GM21526 (cell line): ENCODE measurements at regions not wholly inside any gene's neighbourhood (a gene's known extent, or its start where the extent isn't known, plus 50 kb on each side); places are given as distances from the start of the nearest gene placed in this dataset.
"Not testable (repeated sequence)": the region's sequence is repeated elsewhere in the genome, so short reads cannot be mapped to it uniquely, and the experiment has no call there.

Experiments used
- ATAC-seq: cut with Tn5 transposase; IDR thresholded peaks from one replicate; pipeline ENCODE4 v1.9.1; 2021; ENCODE audit warnings: moderate library complexity; ENCODE audit not compliant: unreplicated experiment, low FRiP score

DNA sequence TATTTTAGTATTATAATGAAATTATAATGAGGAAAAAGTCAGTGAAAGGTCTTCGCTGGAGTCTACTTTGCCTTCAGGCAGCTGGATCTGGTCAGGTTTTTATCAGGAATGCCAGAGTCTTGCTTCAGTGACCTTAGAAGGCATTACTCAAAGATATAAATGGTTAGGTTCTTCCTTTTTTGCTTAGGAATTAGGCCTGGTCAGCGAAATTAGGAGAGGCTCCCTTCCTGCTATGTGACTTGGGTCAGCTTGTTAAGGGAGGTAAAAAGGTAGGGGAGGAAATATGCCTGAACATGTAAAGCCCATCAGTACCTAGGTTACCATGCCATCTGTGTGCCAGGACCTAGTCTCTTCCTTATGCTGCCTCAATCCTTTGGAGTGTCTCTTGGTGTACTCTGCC, 115.1 kb downstream of the OTOR start:
- ATAC-seq: no peak

- no peak for ATAC-seq
These were observed 115.9 kb downstream of the OTOR start for GRCh38 chr20:16864069-16864468.

GRCh38 chr20:16864963-16865362, 116.8 kb downstream of the OTOR start:
- ATAC-seq: no peak

DNA sequence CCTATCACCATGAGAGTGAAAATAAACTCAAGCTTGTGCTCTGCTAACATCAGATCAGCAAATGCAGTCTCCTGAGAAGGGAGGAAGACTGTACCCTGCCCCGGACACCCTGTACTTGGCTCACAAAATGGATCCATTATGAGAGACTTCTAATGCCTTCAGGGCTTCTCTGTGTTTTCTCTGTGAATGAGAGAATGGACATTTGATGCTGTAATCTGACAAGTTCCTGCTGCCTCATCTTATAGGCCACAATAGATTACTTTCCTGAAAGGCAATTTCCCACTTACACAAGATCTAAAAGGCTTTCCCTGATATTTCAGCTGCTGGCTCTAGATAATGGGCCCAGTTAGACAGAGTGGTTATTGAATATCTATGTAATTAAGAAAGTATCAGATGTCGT, 117.2 kb downstream of the OTOR start:
- no peak for ATAC-seq

GRCh38 chr20:16873124-16873523, 125.0 kb downstream of the OTOR start:
- not testable (repeated sequence) for ATAC-seq

DNA sequence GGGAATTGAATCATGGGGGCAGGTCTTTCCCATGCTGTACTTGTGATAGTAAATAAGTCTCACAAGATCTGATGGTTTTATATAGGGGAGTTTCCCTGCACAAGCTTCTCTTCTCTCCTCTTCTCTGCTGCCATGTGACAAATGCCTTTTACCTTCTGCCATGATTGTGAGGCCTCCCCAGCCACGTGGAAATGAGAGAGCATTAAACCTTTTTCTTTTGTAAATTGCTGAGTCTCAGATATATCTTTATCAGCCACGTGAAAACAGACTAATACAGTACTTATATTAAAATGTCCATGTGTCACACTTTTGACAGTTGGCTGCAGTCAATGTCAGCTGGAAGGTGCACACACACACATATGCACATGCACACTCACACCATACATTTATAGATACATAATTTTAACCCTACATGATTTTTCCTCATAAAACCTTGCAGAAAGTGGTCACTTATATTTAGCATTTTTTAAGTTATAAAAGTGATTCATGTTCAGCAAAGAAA, 128.9 kb downstream of the OTOR start:
- ATAC-seq: no peak

GRCh38 chr20:16885746-16886145, 137.6 kb downstream of the OTOR start:
- ATAC-seq: no peak

- no peak for ATAC-seq
These were observed 150.3 kb downstream of the OTOR start for GRCh38 chr20:16898433-16898832.

- no peak for ATAC-seq
These were observed 154.5 kb downstream of the OTOR start for GRCh38 chr20:16902662-16903061.

DNA sequence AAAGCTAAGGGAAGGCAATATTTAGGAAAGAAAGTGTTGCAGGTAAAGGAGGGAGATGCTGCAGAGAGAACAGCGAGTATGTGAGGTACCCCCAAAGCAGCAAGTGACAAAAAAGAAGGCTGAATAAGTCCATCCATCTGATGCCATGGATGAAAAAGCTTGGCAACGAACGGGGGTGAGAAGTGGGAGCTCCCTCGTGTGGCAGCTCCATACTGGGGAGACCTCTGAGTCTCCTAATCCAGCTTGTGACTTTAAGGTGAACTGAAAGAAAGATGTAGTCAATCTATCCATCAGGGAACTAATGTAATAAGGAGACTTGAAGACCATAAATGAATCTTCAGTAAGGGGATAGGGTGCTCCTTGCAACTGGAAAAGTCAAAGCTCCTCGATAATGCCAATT, 156.6 kb downstream of the OTOR start:
- ATAC-seq: no peak

DNA sequence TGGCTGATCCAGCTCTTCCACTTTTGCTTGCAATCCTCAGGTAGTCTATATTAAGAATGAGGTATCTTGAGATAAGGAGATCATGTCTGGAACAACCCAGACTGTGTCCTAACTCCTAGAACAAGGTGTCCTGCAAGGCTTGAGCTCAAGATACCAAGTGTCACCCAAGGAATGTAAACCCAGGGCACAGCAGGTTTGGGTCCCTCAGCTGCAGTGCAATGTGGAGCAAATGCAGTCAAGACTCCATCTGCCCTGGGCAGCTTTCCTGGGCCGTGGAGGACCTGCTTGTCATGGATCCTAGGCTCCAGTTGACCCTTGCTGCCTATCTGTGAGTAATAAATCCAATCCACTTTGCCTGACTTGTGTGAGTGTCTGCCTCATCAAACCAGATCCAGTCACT, 166.1 kb downstream of the OTOR start:
- ATAC-seq: no peak

DNA sequence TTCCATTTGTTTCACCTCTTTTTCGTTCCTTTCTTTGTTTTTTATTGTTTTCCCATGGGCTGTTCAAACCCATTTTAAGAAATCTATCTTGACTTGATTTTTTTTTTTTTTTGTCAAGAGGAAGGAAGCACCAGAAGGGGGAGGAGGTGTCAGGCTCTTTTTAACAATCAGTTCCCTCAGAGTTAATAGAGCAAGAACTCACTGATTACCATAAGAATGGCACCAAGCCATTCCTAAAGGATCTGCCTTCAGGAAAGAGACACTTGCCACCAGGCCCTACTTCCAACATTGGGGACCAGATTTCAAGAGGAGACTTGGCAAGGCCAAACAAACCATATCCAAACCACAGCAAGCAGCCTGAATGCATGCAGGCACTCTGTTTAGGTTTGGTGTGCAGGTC, 168.0 kb downstream of the OTOR start:
- no peak for ATAC-seq

- no peak for ATAC-seq
These were observed 169.5 kb downstream of the OTOR start for GRCh38 chr20:16917636-16918035.

GRCh38 chr20:16918366-16918765, 170.2 kb downstream of the OTOR start:
- ATAC-seq: no peak

DNA sequence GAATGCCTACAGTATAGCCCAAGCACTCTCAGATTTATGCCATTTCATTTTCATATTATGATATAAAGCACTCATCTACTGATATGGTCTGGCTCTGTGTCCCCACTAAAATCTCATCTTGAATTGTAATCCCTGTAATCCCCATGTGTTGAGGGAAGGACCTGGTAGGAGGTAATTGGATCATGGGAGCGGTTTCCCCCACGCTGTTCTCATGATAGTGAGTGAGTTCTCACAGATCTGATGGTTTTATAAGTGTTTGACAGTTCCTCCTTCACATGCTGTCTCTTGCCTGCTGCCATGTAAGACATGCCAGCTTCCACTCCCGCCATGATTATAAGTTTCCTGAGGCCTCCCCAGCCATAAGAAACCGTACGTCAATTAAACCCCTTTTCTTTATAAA, 171.7 kb downstream of the OTOR start:
- no peak for ATAC-seq

- no peak for ATAC-seq
These were observed 174.7 kb downstream of the OTOR start for GRCh38 chr20:16922834-16923233.

DNA sequence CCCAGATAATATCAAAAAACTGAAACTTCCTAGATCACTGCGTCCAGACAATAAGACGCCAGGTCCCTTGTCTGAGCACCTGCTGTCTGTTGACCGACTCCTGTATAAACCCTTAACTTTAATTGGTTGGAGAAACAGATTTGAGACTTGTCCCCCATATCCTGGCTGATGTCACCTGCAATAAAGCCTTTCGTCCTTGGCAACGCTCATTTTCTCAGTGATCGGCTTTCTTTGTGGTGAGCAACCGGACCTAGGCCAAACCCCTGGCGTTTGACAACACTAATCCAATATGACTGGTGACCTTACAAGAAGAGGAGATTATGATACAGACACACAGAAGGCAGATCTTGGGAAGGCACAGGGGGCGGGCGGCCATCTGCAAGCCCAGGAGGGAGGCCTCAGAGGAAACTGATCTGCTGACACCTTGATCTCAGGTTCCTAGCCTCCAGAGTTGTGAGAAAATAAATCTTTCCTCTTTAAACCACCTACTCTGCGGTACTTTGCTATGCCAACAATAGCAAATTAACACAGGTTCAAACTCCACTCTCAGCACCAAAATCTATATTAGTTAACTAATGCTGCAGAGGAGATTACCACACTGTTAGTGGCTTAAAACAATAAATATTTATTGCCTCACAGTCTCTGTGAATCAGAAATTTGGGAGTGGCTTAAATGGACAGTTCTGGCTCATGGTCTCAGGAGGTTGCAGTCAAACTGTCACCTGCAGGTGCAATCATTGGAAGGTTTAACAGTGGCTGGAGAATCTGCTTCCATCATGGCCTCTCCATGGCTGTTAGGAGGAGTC, 178.7 kb downstream of the OTOR start:
- no peak for ATAC-seq

DNA sequence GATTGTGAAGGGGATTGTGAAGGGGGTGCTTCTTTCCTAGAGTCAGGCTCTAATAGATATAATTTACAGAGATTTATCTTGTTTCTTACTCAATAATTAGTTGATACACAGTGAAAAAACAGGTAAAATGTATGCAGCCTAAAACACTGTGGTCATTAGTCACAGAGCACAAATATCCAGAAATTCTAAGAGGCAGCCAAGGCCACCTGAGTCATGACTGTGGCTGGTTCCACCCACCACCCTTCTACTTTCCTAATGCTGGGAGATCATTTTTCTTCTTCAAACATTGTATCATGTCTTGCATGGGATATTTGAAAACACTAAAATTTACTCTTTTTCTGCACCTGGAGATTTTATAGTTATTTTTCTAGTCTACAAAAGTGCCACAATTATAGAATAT, 181.6 kb downstream of the OTOR start:
- no peak for ATAC-seq

DNA sequence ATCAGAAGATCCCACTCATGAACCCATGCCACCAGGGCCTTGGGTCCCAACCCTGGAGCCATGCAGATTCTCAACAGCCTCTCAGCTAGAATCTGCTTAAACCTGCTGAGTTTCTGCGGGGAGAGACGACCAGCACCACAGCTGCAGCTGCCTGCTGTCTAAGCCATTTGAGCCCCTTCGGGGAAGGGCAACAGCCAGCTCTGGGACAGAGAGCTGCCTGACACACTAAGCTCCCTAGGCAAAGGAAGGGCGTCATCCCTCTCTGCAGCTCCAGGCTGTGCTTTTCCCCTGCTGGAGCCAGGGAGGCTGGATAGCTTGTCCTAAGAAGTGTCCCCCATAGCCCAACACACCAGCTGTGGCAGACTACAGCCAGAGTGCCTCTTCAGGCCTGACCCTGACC, 182.5 kb downstream of the OTOR start:
- ATAC-seq: no peak

- no peak for ATAC-seq
These were observed 190.9 kb downstream of the OTOR start for GRCh38 chr20:16939051-16939450.

DNA sequence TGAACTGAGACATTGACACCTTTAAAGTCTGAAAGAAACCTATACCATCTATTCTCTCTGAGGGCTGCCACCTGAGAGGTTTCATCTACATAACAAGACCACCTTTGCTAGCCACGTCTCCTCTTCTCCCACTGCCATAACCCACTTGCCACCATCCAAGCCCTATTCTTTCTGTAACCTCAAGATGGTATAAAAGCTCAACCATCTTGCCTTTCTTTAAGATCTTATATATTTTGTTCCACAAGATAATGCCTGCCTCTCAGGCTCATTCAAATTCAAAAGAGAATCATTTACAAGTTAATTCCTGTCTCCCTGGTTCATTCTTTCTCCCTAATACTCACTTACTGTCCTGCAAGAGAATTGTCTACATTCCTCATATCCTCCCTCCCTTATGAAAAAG, 192.5 kb downstream of the OTOR start:
- no peak for ATAC-seq

- no peak for ATAC-seq
These were observed 193.9 kb downstream of the OTOR start for GRCh38 chr20:16942051-16942450.

- ATAC-seq: no peak
These were observed 194.6 kb downstream of the OTOR start for GRCh38 chr20:16942756-16943155.
